GM20431 (cell line): ENCODE measurements at regions not wholly inside any gene's neighbourhood (a gene's known extent, or its start where the extent isn't known, plus 50 kb on each side); places are given as distances from the start of the nearest gene placed in this dataset.
"Not testable (repeated sequence)": the region's sequence is repeated elsewhere in the genome, so short reads cannot be mapped to it uniquely, and the experiment has no call there.

Source experiments
- in situ Hi-C: fragments of 300-500 bp; cut with MseI, MboI; formaldehyde crosslinking; loops from one replicate; pipeline ENCODE4 v1.15.0; 2020; ENCODE audit warnings: low sequenced_read_pairs; ENCODE audit not compliant: unreplicated experiment

- in situ Hi-C loops: no loop called here
These were observed 84.6 kb upstream of the NAV2 start for GRCh38 chr11:19628018-19628417.

DNA sequence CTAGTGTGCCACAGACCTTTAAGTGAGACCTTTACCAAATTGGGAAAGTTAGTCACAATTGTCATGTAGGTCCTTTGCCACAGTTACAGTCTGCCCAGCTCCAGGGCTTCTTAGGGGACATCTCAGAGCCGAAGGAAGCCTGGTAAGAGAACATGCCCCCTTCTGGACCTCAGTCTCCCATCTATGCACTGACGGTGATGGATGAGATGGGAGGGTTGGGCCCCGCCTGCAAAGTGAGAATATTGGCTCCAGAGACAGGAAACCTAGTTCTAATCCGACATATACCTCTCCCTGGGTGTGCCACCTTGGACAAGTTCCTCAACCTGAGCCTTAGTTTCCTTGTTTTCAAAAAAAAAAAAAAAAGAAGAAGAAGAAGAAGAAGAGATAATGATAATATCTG, 85.1 kb upstream of the NAV2 start:
- in situ Hi-C loops: no loop called here

GRCh38 chr11:19625438-19625837, 87.2 kb upstream of the NAV2 start:
- in situ Hi-C loops: no loop called here

DNA sequence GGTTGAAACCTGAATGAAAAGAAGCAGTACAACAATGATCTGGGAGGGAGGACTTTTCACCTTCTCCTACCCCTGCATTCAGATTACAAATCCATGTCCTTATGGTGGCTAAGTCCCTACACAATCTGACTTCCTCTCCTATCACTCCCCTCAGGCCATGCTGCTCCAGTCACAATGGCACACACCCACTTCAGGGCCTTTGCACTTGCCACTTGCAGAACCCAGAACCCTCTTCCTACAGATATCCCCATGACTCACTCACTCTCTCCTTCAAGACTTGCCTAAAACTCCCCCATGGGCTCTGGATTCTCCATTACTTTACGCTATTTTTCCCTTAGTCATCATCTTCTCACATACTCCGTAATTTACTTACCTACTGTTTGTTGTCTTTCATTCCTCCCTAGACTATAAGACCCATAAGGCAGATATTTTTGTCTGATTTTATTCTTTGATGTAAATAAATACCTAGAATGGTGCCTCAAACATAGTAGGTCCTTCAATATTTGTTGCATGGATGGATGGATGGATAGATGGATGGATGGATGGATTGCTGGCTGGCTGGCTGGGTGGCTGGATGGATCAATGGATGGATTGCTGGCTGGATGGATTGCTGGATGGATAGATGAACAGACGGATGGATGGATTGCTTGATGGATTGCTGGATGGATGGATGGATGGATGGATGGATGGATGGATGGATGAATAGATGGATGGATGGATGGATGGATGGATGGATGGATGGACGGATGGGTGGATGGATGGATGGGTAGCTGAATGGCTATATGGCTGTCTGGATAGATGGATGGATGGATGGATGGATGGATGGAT, 94.7 kb upstream of the NAV2 start:
- in situ Hi-C loops: no loop called here

GRCh38 chr11:19615341-19616183, 97.1 kb upstream of the NAV2 start:
- in situ Hi-C loops: no loop called here

- in situ Hi-C loops: no loop called here
These were observed 98.2 kb upstream of the NAV2 start for GRCh38 chr11:19614370-19614940.

DNA sequence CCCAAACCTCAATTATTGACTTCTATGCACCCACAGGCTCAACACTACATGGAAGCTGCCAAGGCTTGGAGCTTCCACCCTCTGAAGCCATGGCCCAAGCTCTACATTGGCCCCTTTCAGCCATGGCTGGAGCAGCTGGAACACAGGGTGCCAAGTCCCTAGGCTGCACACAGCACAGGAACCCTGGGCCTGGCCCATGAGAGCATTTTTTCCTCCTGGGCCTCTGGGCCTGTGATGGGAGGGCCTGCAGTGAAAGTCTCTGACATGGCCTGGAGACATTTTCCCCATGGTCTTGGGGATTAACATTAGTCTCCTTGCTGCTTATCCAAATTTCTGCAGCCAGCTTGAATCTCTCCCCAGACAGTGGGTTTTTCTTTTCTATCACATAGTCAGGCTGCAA, 100.6 kb upstream of the NAV2 start:
- in situ Hi-C loops: not testable (repeated sequence)

GRCh38 chr11:19607656-19608360, 104.8 kb upstream of the NAV2 start:
- in situ Hi-C loops: no loop called here

- in situ Hi-C loops: no loop called here
These were observed 105.6 kb upstream of the NAV2 start for GRCh38 chr11:19606856-19607655.

DNA sequence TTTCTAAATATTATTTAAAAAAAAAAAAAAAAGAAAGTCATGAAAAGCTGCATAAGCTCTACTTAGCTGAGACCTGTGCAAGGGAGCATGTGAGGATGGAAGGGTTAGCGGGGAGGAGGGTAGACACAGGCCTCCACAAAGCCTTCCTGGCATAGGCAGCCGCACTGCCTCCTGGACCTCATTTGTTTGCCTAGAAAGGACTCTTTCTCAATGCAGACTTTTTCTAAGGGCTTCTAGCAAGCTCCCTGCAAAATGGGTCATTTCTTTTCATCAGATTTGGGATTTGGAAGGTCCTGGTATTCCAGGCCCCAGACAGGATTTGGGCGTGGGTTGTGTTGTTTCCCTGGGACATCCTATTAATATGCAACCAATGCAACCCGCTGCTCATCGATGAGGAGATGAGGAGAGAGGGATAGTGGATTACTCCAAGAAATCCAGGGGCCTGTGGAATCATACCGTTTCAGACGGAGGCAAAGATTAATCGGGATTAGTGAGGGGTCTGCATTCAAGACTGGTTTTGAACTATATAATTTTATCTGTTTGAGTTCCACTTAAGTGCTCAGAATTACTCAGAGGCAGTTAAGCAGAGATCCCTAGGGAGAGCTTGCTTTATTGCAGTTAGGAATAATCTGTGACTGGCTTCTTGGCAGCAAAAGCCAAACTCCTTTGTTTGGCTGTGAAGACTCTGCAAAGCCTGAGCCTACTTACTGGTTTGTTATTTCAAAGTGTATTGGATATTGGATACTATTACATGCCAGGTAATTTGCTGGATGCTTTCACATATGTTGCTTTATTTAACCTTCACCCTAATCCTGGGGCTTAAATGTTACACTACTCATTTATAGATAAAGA, 106.9 kb upstream of the NAV2 start:
- in situ Hi-C loops: no loop called here

DNA sequence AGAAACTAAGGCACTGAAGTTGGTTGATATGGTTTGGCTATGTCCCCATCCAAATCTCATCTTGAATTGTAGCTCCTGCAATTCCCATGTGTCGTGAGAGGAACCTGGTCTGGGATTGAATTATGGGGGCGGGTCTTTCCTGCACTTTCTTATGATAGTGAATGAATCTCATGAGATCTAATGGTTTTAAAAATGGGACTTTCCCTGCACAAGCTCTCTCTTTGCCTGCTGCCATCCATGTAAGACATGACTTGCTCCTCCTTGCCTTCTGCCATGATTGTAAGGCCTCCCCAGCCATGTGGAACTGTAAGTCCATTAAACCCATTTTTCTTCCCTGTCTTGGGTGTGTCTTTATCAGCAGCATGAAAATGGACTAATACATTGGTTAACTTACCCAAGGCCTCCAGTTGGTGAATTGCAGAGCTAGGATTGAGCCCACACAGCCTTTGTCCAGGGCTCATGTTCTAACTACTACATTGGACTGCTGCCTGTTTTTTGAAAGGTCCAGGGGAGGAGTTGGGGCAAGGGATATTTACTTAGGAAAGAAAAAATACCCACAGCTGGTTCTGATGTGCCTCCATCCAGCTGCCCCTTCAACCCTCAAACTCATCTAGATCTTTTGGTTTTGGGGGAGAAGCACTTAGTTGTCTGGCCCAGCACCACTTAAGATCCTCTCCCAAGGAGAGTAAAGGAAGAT, 107.8 kb upstream of the NAV2 start:
- in situ Hi-C loops: no loop called here

DNA sequence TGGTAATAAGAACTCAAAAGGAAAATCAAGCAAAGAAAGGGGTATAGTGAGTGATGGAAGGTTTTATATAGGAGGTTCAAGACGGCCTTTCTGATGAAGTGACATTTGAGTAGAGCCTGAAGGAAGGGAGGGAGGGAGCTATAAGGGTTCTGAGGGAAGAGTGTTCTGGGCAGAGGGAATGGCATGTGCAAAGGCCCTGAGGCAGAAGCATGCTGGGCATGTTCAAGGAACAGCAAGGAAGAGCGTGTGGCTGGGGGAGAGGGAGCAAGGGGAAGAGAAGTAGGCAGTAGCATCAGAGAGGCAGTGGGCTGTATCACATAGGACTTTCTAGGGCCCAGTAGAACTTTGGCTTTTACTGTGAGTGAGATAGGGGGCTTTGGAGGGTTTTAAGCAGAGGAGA, 108.9 kb upstream of the NAV2 start:
- in situ Hi-C loops: no loop called here

DNA sequence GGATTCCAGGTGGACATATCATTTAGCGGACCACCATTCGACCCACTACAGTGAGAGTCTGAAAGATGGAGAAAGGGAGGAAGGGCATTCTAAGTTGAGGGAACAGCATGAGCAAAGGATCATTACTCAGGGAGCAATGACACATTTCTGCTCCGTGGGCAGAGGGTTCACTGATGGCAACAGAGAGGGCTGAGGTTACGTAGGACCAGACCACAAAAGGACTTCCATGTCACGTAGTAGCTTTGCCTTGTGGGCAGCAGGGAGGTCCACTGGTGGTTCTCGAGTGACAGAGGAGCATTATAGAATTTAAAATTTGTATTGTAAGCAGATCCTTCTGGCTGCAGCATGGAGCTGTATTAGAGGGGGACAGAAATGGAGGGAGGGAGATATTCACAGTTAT, 109.7 kb upstream of the NAV2 start:
- in situ Hi-C loops: no loop called here

GRCh38 chr11:19602406-19602805, 110.2 kb upstream of the NAV2 start:
- in situ Hi-C loops: no loop called here

DNA sequence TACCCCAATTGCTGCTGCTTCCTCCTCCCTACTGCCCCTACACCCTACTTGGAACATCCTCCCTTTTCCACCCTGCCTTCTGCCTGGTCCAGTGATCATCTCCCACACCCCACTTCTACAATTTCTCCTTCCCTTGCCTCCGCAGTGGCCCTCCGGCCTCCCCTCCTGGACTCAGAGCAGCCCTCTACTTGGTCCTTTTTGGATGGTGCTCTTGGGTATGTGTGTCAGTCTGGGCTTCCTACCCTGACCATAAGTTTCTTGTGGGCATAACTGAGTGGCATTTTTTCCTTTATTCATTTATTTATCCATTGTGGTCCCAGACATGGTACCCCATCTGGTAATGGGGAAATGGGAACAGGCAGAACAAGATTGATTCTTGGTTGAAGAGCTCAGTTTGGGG, 111.4 kb upstream of the NAV2 start:
- in situ Hi-C loops: no loop called here

DNA sequence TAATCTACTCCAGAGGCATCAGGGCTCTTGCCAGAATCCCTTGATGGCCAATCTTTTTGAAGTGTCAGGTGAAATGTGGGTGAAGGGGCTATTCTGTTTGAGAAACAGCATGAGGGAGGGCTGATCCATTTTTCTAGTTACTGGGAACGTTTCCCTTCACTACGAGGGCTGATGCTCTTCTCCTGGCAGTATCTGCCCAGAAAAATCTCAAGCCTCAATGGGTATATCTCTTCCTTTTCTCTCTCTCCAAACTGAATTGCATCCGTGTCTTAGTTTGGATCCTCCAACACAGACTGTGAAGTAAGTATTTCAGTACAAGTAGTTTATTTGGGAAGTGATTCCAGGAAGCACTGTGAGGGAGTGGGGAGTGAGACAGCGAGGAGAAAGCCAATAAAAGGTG, 113.0 kb upstream of the NAV2 start:
- in situ Hi-C loops: no loop called here

DNA sequence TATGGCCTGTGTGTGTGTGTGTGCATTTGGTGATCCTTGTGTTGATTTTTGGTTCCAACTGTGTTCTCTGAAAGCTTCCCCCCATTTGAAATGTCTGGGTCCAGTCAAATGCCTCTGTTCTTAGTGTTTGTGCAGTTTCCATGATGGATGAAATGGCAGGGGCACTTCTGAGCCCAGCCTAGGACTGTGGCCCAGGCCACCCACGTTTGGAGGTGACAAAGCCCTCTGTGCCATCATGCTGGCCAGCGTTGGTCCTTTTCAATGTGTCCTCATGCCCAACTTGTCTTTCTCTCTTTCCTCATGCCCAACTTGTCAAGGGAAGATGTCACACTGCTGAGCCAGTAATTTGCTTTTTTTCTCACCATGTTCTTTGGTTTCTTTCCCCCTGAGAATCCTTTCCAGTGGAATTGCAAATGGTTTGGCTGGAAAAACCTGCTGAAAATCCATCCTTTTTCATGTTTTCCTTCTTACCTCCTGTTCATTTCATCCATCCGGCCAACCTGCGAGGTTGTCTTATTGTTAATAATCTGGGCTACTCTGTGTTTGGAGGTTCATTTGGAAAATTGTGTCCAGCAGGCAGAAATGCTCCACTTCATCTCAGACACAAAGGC, 113.7 kb upstream of the NAV2 start:
- in situ Hi-C loops: no loop called here

DNA sequence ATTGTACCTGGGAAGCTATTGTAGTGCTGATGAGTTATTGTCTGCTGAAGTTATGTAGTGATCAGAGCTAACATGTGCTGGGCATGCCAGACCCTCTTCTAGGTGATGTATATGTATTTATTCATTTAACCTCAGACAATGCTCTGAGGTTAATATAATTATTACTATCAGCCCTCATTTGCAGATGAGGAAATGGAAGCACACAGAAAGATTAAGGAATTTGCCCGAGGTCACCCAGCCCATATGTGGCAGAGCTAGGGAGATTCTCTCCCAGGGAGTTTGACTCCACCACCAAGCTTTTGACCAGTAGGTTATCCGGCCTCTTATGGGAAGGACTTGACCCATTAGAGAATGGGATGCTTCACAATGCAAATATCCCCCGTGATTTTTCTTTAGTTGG, 114.2 kb upstream of the NAV2 start:
- in situ Hi-C loops: no loop called here
